ENCODE measurements at regions not wholly inside any gene's neighbourhood (a gene's known extent, or its start where the extent isn't known, plus 50 kb on each side); places are given as distances from the start of the nearest gene placed in this dataset.

GRCh38 chr18:43793910-43794309 is 516.6 kb upstream of the SYT4 start:
- TF ChIP-seq MAX (IDR thresholded peaks at IDR 0.05; ENCODE audit: low read depth, low read length) (no peak), MYC (IDR thresholded peaks at IDR 0.05; ENCODE audit: low read depth, low read length) (no peak), CTCF (IDR thresholded peaks at IDR 0.05; ENCODE audit: low read depth, low read length) (no peak), POLR2A (IDR thresholded peaks at IDR 0.05; ENCODE audit: extremely low read depth, insufficient read length) (no peak)
- no peak for DNase-seq (ENCODE audit: low read depth)
- no peak overlapping the region for H3K4me3 ChIP-seq (ENCODE audit: low read depth, low read length)

GRCh38 chr18:43794363-43794762 is 517.1 kb upstream of the SYT4 start:
- TF ChIP-seq MYC (IDR thresholded peaks at IDR 0.05; ENCODE audit: low read depth, low read length) (no peak), CTCF (IDR thresholded peaks at IDR 0.05; ENCODE audit: low read depth, low read length) (no peak), MAX (IDR thresholded peaks at IDR 0.05; ENCODE audit: low read depth, low read length) (no peak), POLR2A (IDR thresholded peaks at IDR 0.05; ENCODE audit: extremely low read depth, insufficient read length) (no peak)
- no peak for DNase-seq (ENCODE audit: low read depth)
- H3K4me3 ChIP-seq (ENCODE audit: low read depth, low read length): no peak overlapping the region

- TF ChIP-seq CTCF (IDR thresholded peaks at IDR 0.05; ENCODE audit: low read depth, low read length) (no peak), MYC (IDR thresholded peaks at IDR 0.05; ENCODE audit: low read depth, low read length) (no peak), MAX (IDR thresholded peaks at IDR 0.05; ENCODE audit: low read depth, low read length) (no peak), POLR2A (IDR thresholded peaks at IDR 0.05; ENCODE audit: extremely low read depth, insufficient read length) (no peak)
- no peak for DNase-seq (ENCODE audit: low read depth)
- no peak overlapping the region for H3K4me3 ChIP-seq (ENCODE audit: low read depth, low read length)
Observed at GRCh38 chr18:43797347-43797746, 520.1 kb upstream of the SYT4 start.

- no peak for DNase-seq (ENCODE audit: low read depth)
- no peak for TF ChIP-seq MYC (IDR thresholded peaks at IDR 0.05; ENCODE audit: low read depth, low read length)
- TF ChIP-seq POLR2A (IDR thresholded peaks at IDR 0.05; ENCODE audit: extremely low read depth, insufficient read length): no peak
- TF ChIP-seq MAX (IDR thresholded peaks at IDR 0.05; ENCODE audit: low read depth, low read length): no peak
- TF ChIP-seq CTCF (IDR thresholded peaks at IDR 0.05; ENCODE audit: low read depth, low read length): no peak
- no peak overlapping the region for H3K4me3 ChIP-seq (ENCODE audit: low read depth, low read length)
Observed at GRCh38 chr18:43800584-43800983, 523.3 kb upstream of the SYT4 start.

GRCh38 chr18:43805646-43806194 is 528.4 kb upstream of the SYT4 start:
- DNase-seq (ENCODE audit: low read depth): no peak
- TF ChIP-seq MAX (IDR thresholded peaks at IDR 0.05; ENCODE audit: low read depth, low read length) (no peak), CTCF (IDR thresholded peaks at IDR 0.05; ENCODE audit: low read depth, low read length) (no peak), MYC (IDR thresholded peaks at IDR 0.05; ENCODE audit: low read depth, low read length) (no peak), POLR2A (IDR thresholded peaks at IDR 0.05; ENCODE audit: extremely low read depth, insufficient read length) (no peak)
- H3K4me3 ChIP-seq (ENCODE audit: low read depth, low read length): no peak overlapping the region
